Activated CD4-positive, alpha-beta T cell treated with anti-CD3 and anti-CD28 coated beads for 1 hour (primary cell): ENCODE measurements at regions not wholly inside any gene's neighbourhood (a gene's known extent, or its start where the extent isn't known, plus 50 kb on each side); places are given as distances from the start of the nearest gene placed in this dataset.

Experiments
- DNase-seq: peaks from one replicate; pipeline ENCODE4 v3.0.0-alpha.2; 2020

- DNase-seq, result no peak
Measured at GRCh38 chr3:189049458-189050236, 122.1 kb upstream of the TPRG1 start.

GRCh38 chr3:189053322-189053721, 118.4 kb upstream of the TPRG1 start:
- no peak for DNase-seq

GRCh38 chr3:189056646-189057335, 115.0 kb upstream of the TPRG1 start:
- no peak for DNase-seq

GRCh38 chr3:189057369-189057768, 114.4 kb upstream of the TPRG1 start:
- DNase-seq, result no peak

GRCh38 chr3:189058071-189058470, 113.7 kb upstream of the TPRG1 start:
- no peak for DNase-seq

- no peak for DNase-seq
Measured at GRCh38 chr3:189070965-189071364, 100.8 kb upstream of the TPRG1 start.

GRCh38 chr3:189071446-189071845, 100.3 kb upstream of the TPRG1 start:
- no peak for DNase-seq

GRCh38 chr3:189076449-189076848, 95.3 kb upstream of the TPRG1 start:
- DNase-seq, result no peak

GRCh38 chr3:189080745-189081144, 91.0 kb upstream of the TPRG1 start:
- no peak for DNase-seq

- DNase-seq, result no peak
Measured at GRCh38 chr3:189082666-189083427, 88.9 kb upstream of the TPRG1 start.

GRCh38 chr3:189084620-189085019, 87.2 kb upstream of the TPRG1 start:
- DNase-seq, result no peak

- no peak for DNase-seq
Measured at GRCh38 chr3:189092547-189092946, 79.2 kb upstream of the TPRG1 start.

- no peak for DNase-seq
Measured at GRCh38 chr3:189094539-189094938, 77.2 kb upstream of the TPRG1 start.

- DNase-seq, result no peak
Measured at GRCh38 chr3:189096092-189096491, 75.7 kb upstream of the TPRG1 start.

GRCh38 chr3:189099031-189099471, 72.7 kb upstream of the TPRG1 start:
- no peak for DNase-seq

- no peak for DNase-seq
Measured at GRCh38 chr3:189099505-189100290, 72.1 kb upstream of the TPRG1 start.

GRCh38 chr3:189100866-189101265, 70.9 kb upstream of the TPRG1 start:
- DNase-seq, result no peak

GRCh38 chr3:189101594-189101993, 70.2 kb upstream of the TPRG1 start:
- DNase-seq, result no peak

- no peak for DNase-seq
Measured at GRCh38 chr3:189103208-189103607, 68.6 kb upstream of the TPRG1 start.

GRCh38 chr3:189108067-189108466, 63.7 kb upstream of the TPRG1 start:
- no peak for DNase-seq

- DNase-seq, result no peak
Measured at GRCh38 chr3:189108735-189109134, 63.0 kb upstream of the TPRG1 start.

- no peak for DNase-seq
Measured at GRCh38 chr3:189109145-189109544, 62.6 kb upstream of the TPRG1 start.

GRCh38 chr3:189117087-189117486, 54.7 kb upstream of the TPRG1 start:
- no peak for DNase-seq
